HL-60 (cell line): ENCODE measurements at regions not wholly inside any gene's neighbourhood (a gene's known extent, or its start where the extent isn't known, plus 50 kb on each side); places are given as distances from the start of the nearest gene placed in this dataset.

Source experiments
- DNase-seq, 2 experiments: peaks; one replicate each; pipeline ENCODE4 v3.0.0-alpha.2; 2010 to 2020; ENCODE audit warnings: low read depth in 1 of 2, low spot score in 1 of 2
- H3K27ac ChIP-seq: fragments of 250-450 bp; sonication (Bioruptor Pico); replicated peaks from 2 replicates; pipeline ENCODE4 v1.5.1; 2020; ENCODE audit warnings: mild to moderate bottlenecking, moderate library complexity
- H3K27me3 ChIP-seq: fragments of 250-450 bp; sonication (Bioruptor Pico); 2 replicates; pipeline ENCODE4 v1.5.1; 2021; ENCODE audit warnings: mild to moderate bottlenecking, moderate library complexity; ENCODE audit not compliant: insufficient read depth, poor library complexity, severe bottlenecking
- H3K4me3 ChIP-seq: replicated peaks from 2 replicates; pipeline ENCODE4 v1.5.1; 2011; ENCODE audit warnings: mild to moderate bottlenecking, control low read depth, low read length; ENCODE audit not compliant: insufficient read depth
- CTCF ChIP-seq: IDR thresholded peaks from one replicate; pipeline ENCODE4 v1.5.1; 2011; ENCODE audit warnings: low read length, control low read depth, inconsistent platforms; ENCODE audit not compliant: insufficient read depth
- GABPA ChIP-seq: IDR thresholded peaks from 2 replicates; pipeline ENCODE4 v1.6.1; 2012; ENCODE audit warnings: low read depth
- POLR2AphosphoS5 ChIP-seq: IDR thresholded peaks from 2 replicates; pipeline ENCODE4 v1.6.1; 2012; ENCODE audit warnings: low read depth
- REST ChIP-seq: IDR thresholded peaks from 2 replicates; pipeline ENCODE4 v1.6.1; 2012; ENCODE audit warnings: low read depth; ENCODE audit not compliant: insufficient replicate concordance
- SPI1 ChIP-seq: IDR thresholded peaks from 2 replicates; pipeline ENCODE4 v1.6.1; 2012; ENCODE audit warnings: low read depth, mild to moderate bottlenecking, borderline replicate concordance

- Histone ChIP-seq H3K27me3 (no peaks in the 10 kb centered on the region), H3K4me3 (no peak overlapping the region), H3K27ac (no peak overlapping the region)
- DNase-seq = no peak
- TF ChIP-seq POLR2AphosphoS5 (no peak), GABPA (no peak), REST (no peak), SPI1 (no peak), CTCF (no peak)
These were observed 595.6 kb upstream of the KIF2B start for GRCh38 chr17:53227111-53227510.

- DNase-seq = no peak
- TF ChIP-seq SPI1 (no peak), GABPA (no peak), CTCF (no peak), REST (no peak), POLR2AphosphoS5 (no peak)
- H3K27ac ChIP-seq = no peak overlapping the region
- H3K27me3 ChIP-seq = no peaks in the 10 kb centered on the region
- H3K4me3 ChIP-seq = no peak overlapping the region
These were observed 602.9 kb upstream of the KIF2B start for GRCh38 chr17:53219821-53220220.

GRCh38 chr17:53218723-53219122 lies 604.0 kb upstream of the KIF2B start:
- Histone ChIP-seq H3K4me3 (no peak overlapping the region), H3K27me3 (no peaks in the 10 kb centered on the region), H3K27ac (no peak overlapping the region)
- no peak for DNase-seq
- TF ChIP-seq REST = no peak
- TF ChIP-seq GABPA = no peak
- no peak for TF ChIP-seq SPI1
- no peak for TF ChIP-seq CTCF
- no peak for TF ChIP-seq POLR2AphosphoS5
